DND-41 (cell line): ENCODE measurements at regions not wholly inside any gene's neighbourhood (a gene's known extent, or its start where the extent isn't known, plus 50 kb on each side); places are given as distances from the start of the nearest gene placed in this dataset.

Experiments used
- ATAC-seq: fragments of 200-7000 bp; cut with Tn5 transposase; 3 replicates; pipeline ENCODE4 v1.9.1; 2021; ENCODE audit warnings: low read depth; ENCODE audit not compliant: insufficient read depth
- DNase-seq: peaks from one replicate; pipeline ENCODE4 v3.0.0-alpha.2; 2020
- H2AFZ ChIP-seq: 2 replicates; pipeline ENCODE4 v1.6.0; 2012; ENCODE audit warnings: low read depth, low read length
- H3K27ac ChIP-seq: 2 replicates; pipeline ENCODE4 v1.5.1; 2012; ENCODE audit warnings: low read length, inconsistent platforms
- H3K27me3 ChIP-seq: fragments of 200-600 bp; sonication (generic); 2 replicates; pipeline ENCODE4 v1.6.0; 2012; ENCODE audit warnings: low read length, mild to moderate bottlenecking, inconsistent platforms; ENCODE audit not compliant: insufficient read depth, poor library complexity
- H3K36me3 ChIP-seq: 2 replicates; pipeline ENCODE4 v1.5.1; 2012; ENCODE audit warnings: low read length, inconsistent platforms; ENCODE audit not compliant: insufficient read depth
- H3K4me1 ChIP-seq: 2 replicates; pipeline ENCODE4 v1.5.1; 2012; ENCODE audit warnings: mild to moderate bottlenecking, low read length; ENCODE audit not compliant: insufficient read depth
- H3K4me2 ChIP-seq: 2 replicates; pipeline ENCODE4 v1.6.0; 2012; ENCODE audit warnings: mild to moderate bottlenecking, moderate library complexity, low read length, inconsistent platforms; ENCODE audit not compliant: insufficient read depth
- H3K4me3 ChIP-seq, 2 experiments: fragments of 200-600 bp in 1 of 2; shearing (Covaris generic) in 1 of 2; 2 replicates each; pipeline ENCODE4 v1.5.1; 2012 to 2016; ENCODE audit warnings: inconsistent platforms in 2 of 2, low read length in 2 of 2, mild to moderate bottlenecking in 2 of 2, low read depth in 1 of 2, moderate library complexity in 1 of 2
- H3K79me2 ChIP-seq: 2 replicates; pipeline ENCODE4 v1.6.0; 2012; ENCODE audit warnings: low read length, inconsistent platforms; ENCODE audit not compliant: insufficient read depth
- H3K9ac ChIP-seq: 2 replicates; pipeline ENCODE4 v1.6.0; 2012; ENCODE audit warnings: low read depth, mild to moderate bottlenecking, inconsistent platforms, low read length, moderate library complexity
- H3K9me3 ChIP-seq: 2 replicates; pipeline ENCODE4 v1.5.1; 2012; ENCODE audit warnings: low read length, moderate library complexity, mild to moderate bottlenecking, inconsistent platforms; ENCODE audit not compliant: insufficient read depth, severe bottlenecking
- H4K20me1 ChIP-seq: 2 replicates; pipeline ENCODE4 v1.6.0; 2012; ENCODE audit warnings: low read length; ENCODE audit not compliant: insufficient read depth
- EZH2 ChIP-seq: IDR thresholded peaks from 3 replicates; pipeline ENCODE4 v1.6.1; 2012; ENCODE audit warnings: borderline replicate concordance, low read depth, mild to moderate bottlenecking, moderate library complexity, low read length, inconsistent platforms; ENCODE audit not compliant: severe bottlenecking
- TF ChIP-seq, protein P1 (sequence below): IDR thresholded peaks from 2 replicates; pipeline ENCODE4 v1.5.1; 2012; ENCODE audit warnings: borderline replicate concordance, low read length, moderate library complexity, mild to moderate bottlenecking; ENCODE audit not compliant: poor library complexity, severe bottlenecking; ENCODE audit errors: extremely low read depth

DNA sequence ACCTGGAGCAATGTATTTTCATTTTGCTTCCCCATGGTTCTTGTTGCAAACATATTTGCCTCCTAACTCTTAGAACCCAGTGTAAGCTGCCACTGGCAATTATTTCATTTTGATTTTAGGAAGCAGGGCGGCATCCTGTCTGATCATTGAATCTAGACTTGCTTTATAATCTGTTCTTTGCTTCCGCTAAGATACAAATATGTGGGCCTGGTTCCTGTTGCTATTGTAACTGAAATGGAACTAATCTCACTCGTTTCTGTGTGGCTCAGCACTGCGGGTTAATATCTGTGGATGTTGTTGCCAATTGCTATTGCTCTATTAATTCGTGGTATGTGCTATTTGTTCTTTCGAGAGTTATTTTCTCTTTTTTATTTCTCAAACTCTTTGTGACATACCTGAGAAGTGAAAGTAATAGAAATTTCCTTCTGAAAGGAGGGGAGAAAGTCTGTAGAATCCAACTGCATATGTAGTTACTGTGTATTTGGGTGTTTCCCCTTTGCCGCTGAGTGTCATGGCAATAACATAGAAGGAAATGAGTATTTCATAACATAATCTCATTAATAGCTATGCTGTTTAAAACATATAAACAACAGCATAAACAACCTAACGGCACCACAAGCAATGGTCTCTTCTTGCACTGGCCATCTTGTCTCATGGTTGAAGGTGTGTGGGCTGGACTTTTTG lies 62.4 kb downstream of the FZD1 start:
- no peaks in the 10 kb centered on the region for H3K36me3 ChIP-seq
- no peaks in the 10 kb centered on the region for H4K20me1 ChIP-seq
- no peaks in the 10 kb centered on the region for H3K79me2 ChIP-seq
- no peak overlapping the region for H3K27ac ChIP-seq
- no peak overlapping the region for H3K9ac ChIP-seq
- H3K4me1 ChIP-seq: no peaks in the 10 kb centered on the region
- peaks cover 3% of the 10 kb centered on the region for H3K27me3 ChIP-seq
- H2AFZ ChIP-seq: no peak overlapping the region
- no peak overlapping the region for H3K4me2 ChIP-seq
- H3K4me3 ChIP-seq: no peak overlapping the region
- ATAC-seq (no peak), DNase-seq (no peak)
- H3K9me3 ChIP-seq: no peaks in the 10 kb centered on the region
- TF ChIP-seq EZH2: no peak
- TF ChIP-seq, protein P1, sequence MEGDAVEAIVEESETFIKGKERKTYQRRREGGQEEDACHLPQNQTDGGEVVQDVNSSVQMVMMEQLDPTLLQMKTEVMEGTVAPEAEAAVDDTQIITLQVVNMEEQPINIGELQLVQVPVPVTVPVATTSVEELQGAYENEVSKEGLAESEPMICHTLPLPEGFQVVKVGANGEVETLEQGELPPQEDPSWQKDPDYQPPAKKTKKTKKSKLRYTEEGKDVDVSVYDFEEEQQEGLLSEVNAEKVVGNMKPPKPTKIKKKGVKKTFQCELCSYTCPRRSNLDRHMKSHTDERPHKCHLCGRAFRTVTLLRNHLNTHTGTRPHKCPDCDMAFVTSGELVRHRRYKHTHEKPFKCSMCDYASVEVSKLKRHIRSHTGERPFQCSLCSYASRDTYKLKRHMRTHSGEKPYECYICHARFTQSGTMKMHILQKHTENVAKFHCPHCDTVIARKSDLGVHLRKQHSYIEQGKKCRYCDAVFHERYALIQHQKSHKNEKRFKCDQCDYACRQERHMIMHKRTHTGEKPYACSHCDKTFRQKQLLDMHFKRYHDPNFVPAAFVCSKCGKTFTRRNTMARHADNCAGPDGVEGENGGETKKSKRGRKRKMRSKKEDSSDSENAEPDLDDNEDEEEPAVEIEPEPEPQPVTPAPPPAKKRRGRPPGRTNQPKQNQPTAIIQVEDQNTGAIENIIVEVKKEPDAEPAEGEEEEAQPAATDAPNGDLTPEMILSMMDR: no peak

DNA sequence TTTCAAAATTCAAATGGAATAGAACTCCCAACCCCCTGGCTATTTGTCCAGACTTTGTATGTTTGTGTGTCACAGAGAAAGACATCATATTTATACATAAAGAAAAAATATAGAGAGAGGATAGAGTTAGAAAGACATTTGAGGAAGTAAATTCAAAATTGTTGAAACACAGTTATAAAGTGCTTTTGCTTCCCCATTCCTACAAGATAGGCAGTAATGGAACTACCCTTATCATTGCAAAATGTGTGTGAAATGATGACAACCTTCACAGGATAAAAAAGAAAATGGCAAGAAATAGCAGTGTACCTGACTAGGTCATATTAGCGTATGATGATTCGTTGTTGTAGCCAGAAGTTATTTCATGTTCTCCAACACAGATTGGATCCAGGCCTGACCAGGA lies 63.1 kb downstream of the FZD1 start:
- Histone ChIP-seq H3K4me3 (no peak overlapping the region), H2AFZ (no peak overlapping the region), H3K9me3 (no peaks in the 10 kb centered on the region), H3K27me3 (peaks cover 3% of the 10 kb centered on the region), H3K4me1 (no peaks in the 10 kb centered on the region), H3K36me3 (no peaks in the 10 kb centered on the region), H3K9ac (no peak overlapping the region), H3K79me2 (no peaks in the 10 kb centered on the region), H4K20me1 (no peaks in the 10 kb centered on the region), H3K4me2 (no peak overlapping the region), H3K27ac (no peak overlapping the region)
- no peak for DNase-seq
- TF ChIP-seq, protein P1: no peak
- TF ChIP-seq EZH2: no peak
- ATAC-seq: no peak

- Histone ChIP-seq H3K27ac (no peak overlapping the region), H3K27me3 (peaks cover 3% of the 10 kb centered on the region), H3K4me3 (no peak overlapping the region), H3K79me2 (no peaks in the 10 kb centered on the region), H2AFZ (no peak overlapping the region; the same call in 1 of the 2 replicates), H3K4me1 (no peaks in the 10 kb centered on the region), H3K9ac (no peak overlapping the region), H3K4me2 (no peak overlapping the region), H4K20me1 (no peaks in the 10 kb centered on the region), H3K9me3 (no peaks in the 10 kb centered on the region), H3K36me3 (no peaks in the 10 kb centered on the region)
- TF ChIP-seq, protein P1: no peak
- TF ChIP-seq EZH2: no peak
- DNase-seq: no peak
- ATAC-seq: no peak
Observed at GRCh38 chr7:91329571-91329970, 65.3 kb downstream of the FZD1 start.
